HG02759 (cell line): ENCODE measurements at regions not wholly inside any gene's neighbourhood (a gene's known extent, or its start where the extent isn't known, plus 50 kb on each side); places are given as distances from the start of the nearest gene placed in this dataset.
"Not testable (repeated sequence)": the region's sequence is repeated elsewhere in the genome, so short reads cannot be mapped to it uniquely, and the experiment has no call there.

Source experiments
- ATAC-seq: cut with Tn5 transposase; IDR thresholded peaks from one replicate; pipeline ENCODE4 v1.9.1; 2021; ENCODE audit warnings: mild to moderate bottlenecking, moderate library complexity; ENCODE audit not compliant: unreplicated experiment

- no peak for ATAC-seq
These were observed 186.9 kb downstream of the RRAGC start for GRCh38 chr1:38672692-38673091.

- ATAC-seq = no peak
These were observed 188.4 kb downstream of the RRAGC start for GRCh38 chr1:38671221-38671620.

GRCh38 chr1:38670544-38671122 is 188.9 kb downstream of the RRAGC start:
- no peak for ATAC-seq

- ATAC-seq = no peak
These were observed 191.9 kb downstream of the RRAGC start for GRCh38 chr1:38667626-38668025.

- ATAC-seq = no peak
These were observed 197.4 kb downstream of the RRAGC start for GRCh38 chr1:38662126-38662525.

- ATAC-seq = no peak
These were observed 200.7 kb downstream of the RRAGC start for GRCh38 chr1:38658883-38659282.

GRCh38 chr1:38657873-38658272 is 201.7 kb downstream of the RRAGC start:
- no peak for ATAC-seq

- ATAC-seq = no peak
These were observed 202.2 kb downstream of the RRAGC start for GRCh38 chr1:38657207-38657840.

- no peak for ATAC-seq
These were observed 202.8 kb downstream of the RRAGC start for GRCh38 chr1:38656726-38657125.

GRCh38 chr1:38652217-38652616 is 207.4 kb downstream of the RRAGC start:
- ATAC-seq = no peak

GRCh38 chr1:38651669-38652068 is 207.9 kb downstream of the RRAGC start:
- no peak for ATAC-seq

GRCh38 chr1:38648417-38648816 is 211.2 kb downstream of the RRAGC start:
- no peak for ATAC-seq

- not testable (repeated sequence) for ATAC-seq
These were observed 212.2 kb downstream of the RRAGC start for GRCh38 chr1:38647341-38647740.

- ATAC-seq = no peak
These were observed 215.5 kb downstream of the RRAGC start for GRCh38 chr1:38644092-38644491.

GRCh38 chr1:38641661-38642060 is 217.9 kb downstream of the RRAGC start:
- no peak for ATAC-seq

GRCh38 chr1:38640371-38640770 is 219.2 kb downstream of the RRAGC start:
- ATAC-seq = no peak

- ATAC-seq = no peak
These were observed 231.3 kb downstream of the RRAGC start for GRCh38 chr1:38628241-38628640.

GRCh38 chr1:38625939-38626338 is 233.6 kb downstream of the RRAGC start:
- no peak for ATAC-seq

GRCh38 chr1:38624336-38625039 is 235.1 kb downstream of the RRAGC start:
- ATAC-seq = no peak

- ATAC-seq = no peak
These were observed 236.0 kb downstream of the RRAGC start for GRCh38 chr1:38623529-38623928.

- ATAC-seq = no peak
These were observed 237.4 kb downstream of the RRAGC start for GRCh38 chr1:38622197-38622596.

GRCh38 chr1:38616846-38617245 is 242.7 kb downstream of the RRAGC start:
- ATAC-seq = no peak
